Thoracic aorta (tissue), 2 donors: ENCODE measurements at regions not wholly inside any gene's neighbourhood (a gene's known extent, or its start where the extent isn't known, plus 50 kb on each side); places are given as distances from the start of the nearest gene placed in this dataset.

Source experiments
- ATAC-seq: fragments of 150-250 bp; one replicate; pipeline ENCODE4 v1.8.0; 2017; ENCODE audit warnings: low read depth; ENCODE audit not compliant: insufficient number of reproducible peaks, low FRiP score
- DNase-seq: peaks from one replicate; pipeline ENCODE4 v3.0.0-alpha.2; 2020; ENCODE audit warnings: low spot score
- H3K27ac ChIP-seq, 2 donors: fragments of 200-600 bp; sonication (generic); 1 replicate in 1 of 2; 2 replicates in 1 of 2; pipeline ENCODE4 v1.5.1; 2016; ENCODE audit warnings: mild to moderate bottlenecking in 2 of 2, moderate library complexity in 2 of 2
- H3K27me3 ChIP-seq: fragments of 200-600 bp; sonication (generic); replicated peaks from 2 replicates; pipeline ENCODE4 v1.6.0; 2016; ENCODE audit warnings: mild to moderate bottlenecking; ENCODE audit not compliant: insufficient read depth
- H3K36me3 ChIP-seq: fragments of 200-600 bp; sonication (generic); one replicate; pipeline ENCODE4 v1.5.1; 2016
- H3K4me1 ChIP-seq, 2 donors: fragments of 200-600 bp; sonication (generic); 1 replicate in 1 of 2; 2 replicates in 1 of 2; pipeline versions ENCODE4 v1.5.1 to v1.6.0; 2016; ENCODE audit warnings: low read depth in 2 of 2, mild to moderate bottlenecking in 1 of 2; ENCODE audit not compliant: control insufficient read depth in 1 of 2
- H3K4me3 ChIP-seq: fragments of 200-600 bp; sonication (generic); 2 replicates; pipeline ENCODE4 v1.5.1; 2016; ENCODE audit warnings: mild to moderate bottlenecking
- H3K9me3 ChIP-seq: fragments of 200-600 bp; sonication (generic); 2 replicates; pipeline ENCODE4 v1.5.1; 2016
- CTCF ChIP-seq: fragments of 200-600 bp; sonication (generic); IDR thresholded peaks from one replicate; pipeline ENCODE4 v1.5.1; 2019; ENCODE audit warnings: antibody characterized with exemption

DNA sequence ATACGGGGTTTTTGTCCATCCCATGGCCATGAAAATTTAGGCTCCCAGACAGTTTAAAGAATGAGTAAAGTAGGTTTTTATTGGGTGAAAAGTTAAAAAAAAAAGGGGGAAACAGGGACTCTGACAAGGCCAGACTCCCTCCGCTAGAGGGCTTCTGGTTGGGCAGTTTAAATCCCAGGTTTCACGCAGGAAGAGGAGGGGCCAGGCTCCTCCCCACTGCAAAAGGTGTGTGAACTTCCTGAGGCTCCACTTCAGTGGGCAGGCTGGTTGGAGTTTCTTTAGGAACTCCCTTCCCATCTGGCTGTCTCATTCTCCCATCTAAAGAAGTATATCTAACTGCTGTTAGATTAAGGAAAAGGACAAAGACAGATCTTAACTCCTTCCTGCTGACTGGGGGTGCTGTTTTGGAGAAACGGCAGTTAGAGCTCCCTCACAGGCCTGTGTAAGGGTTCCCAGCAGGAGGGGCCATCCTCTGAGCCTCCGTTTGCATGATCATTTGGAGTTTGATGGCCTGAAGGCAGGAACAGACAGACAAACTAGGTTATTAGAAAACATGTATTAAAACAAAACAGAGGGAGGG is 1160.7 kb downstream of the CNTNAP5 start:
- ATAC-seq (no peak), DNase-seq (no peak)
- Histone ChIP-seq H3K36me3 (no peaks in the 10 kb centered on the region), H3K27me3 (no peaks in the 10 kb centered on the region), H3K27ac (no peak overlapping the region), H3K4me3 (no peak overlapping the region), H3K4me1 (no peaks in the 10 kb centered on the region), H3K9me3 (no peaks in the 10 kb centered on the region)
- no peak for TF ChIP-seq CTCF

- Histone ChIP-seq H3K36me3 (no peaks in the 10 kb centered on the region), H3K27me3 (no peaks in the 10 kb centered on the region), H3K27ac (no peak overlapping the region), H3K9me3 (no peaks in the 10 kb centered on the region), H3K4me1 (no peaks in the 10 kb centered on the region), H3K4me3 (no peak overlapping the region)
- DNase-seq = no peak
- TF ChIP-seq CTCF = no peak
- no peak for ATAC-seq
These were observed 1182.3 kb downstream of the CNTNAP5 start for GRCh38 chr2:125207431-125207830.

- DNase-seq (no peak), ATAC-seq (no peak)
- TF ChIP-seq CTCF = no peak
- no peak overlapping the region for H3K27ac ChIP-seq
- H3K4me1 ChIP-seq = no peaks in the 10 kb centered on the region
- H3K36me3 ChIP-seq = no peaks in the 10 kb centered on the region
- H3K4me3 ChIP-seq = no peak overlapping the region
- no peaks in the 10 kb centered on the region for H3K27me3 ChIP-seq
- peaks cover 4% of the 10 kb centered on the region for H3K9me3 ChIP-seq
These were observed 1191.2 kb downstream of the CNTNAP5 start for GRCh38 chr2:125216321-125216720.

DNA sequence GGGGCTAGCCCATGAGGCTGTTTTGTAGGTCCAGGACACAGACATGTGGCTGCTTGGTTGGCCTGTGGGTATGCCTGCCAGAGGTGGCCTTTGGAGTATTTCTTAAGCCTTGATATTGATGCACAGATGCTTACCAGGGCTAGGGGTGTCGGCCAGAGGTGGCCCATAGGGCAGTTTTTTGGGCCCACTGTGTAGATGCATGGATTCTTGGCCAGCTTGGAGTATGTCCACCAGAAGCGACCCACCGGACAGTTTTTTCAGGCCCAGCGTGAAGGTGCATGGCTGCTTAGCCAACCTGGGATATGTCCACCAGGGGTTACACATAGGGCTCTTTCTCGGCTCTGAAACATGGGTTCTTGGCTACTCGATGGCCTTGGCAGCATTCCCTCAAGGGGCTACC is 1199.1 kb downstream of the CNTNAP5 start:
- ATAC-seq (no peak), DNase-seq (no peak)
- no peaks in the 10 kb centered on the region for H3K36me3 ChIP-seq
- no peak overlapping the region for H3K4me3 ChIP-seq
- no peak overlapping the region for H3K27ac ChIP-seq
- no peaks in the 10 kb centered on the region for H3K27me3 ChIP-seq
- H3K9me3 ChIP-seq = peaks cover 4% of the 10 kb centered on the region
- no peak for TF ChIP-seq CTCF
- H3K4me1 ChIP-seq = no peaks in the 10 kb centered on the region

GRCh38 chr2:125224830-125225229 is 1199.7 kb downstream of the CNTNAP5 start:
- Histone ChIP-seq H3K27ac (no peak overlapping the region), H3K4me3 (no peak overlapping the region), H3K4me1 (no peaks in the 10 kb centered on the region), H3K9me3 (peaks cover 4% of the 10 kb centered on the region), H3K27me3 (no peaks in the 10 kb centered on the region), H3K36me3 (no peaks in the 10 kb centered on the region)
- ATAC-seq (no peak), DNase-seq (no peak)
- TF ChIP-seq CTCF = no peak
